Endothelial cell of umbilical vein (primary cell): ENCODE measurements at regions not wholly inside any gene's neighbourhood (a gene's known extent, or its start where the extent isn't known, plus 50 kb on each side); places are given as distances from the start of the nearest gene placed in this dataset.
"Not testable (repeated sequence)": the region's sequence is repeated elsewhere in the genome, so short reads cannot be mapped to it uniquely, and the experiment has no call there.

Source experiments
- BruUV-seq: library from RNA; stranded (reverse); fragments of 400-500 nt; replicated peaks from 2 replicates; lab custom pipeline; 2021; lab: Mats Ljungman, UMichigan
- CTCF ChIA-PET: fragments of 300-600, 350-600 bp; sonication (Branson Sonifier 250); formaldehyde crosslinking; loops from one replicate; lab custom pipeline; 2021; ENCODE audit warnings: antibody characterized with exemption, inconsistent platforms; lab: Charles Lee
- POLR2A ChIA-PET: fragments of 300-600, 350-600 bp; sonication (Branson Sonifier 250); formaldehyde crosslinking; loops from one replicate; lab custom pipeline; 2021; ENCODE audit warnings: antibody characterized with exemption, inconsistent platforms; lab: Charles Lee
- DNase-seq: peaks from one replicate; pipeline ENCODE4 v3.0.0-alpha.2; 2011; ENCODE audit warnings: low read depth, low spot score
- FAIRE-seq: peaks from 2 replicates; lab custom pipeline; 2011; peaks lifted over from hg19 to GRCh38; lab: Jason Lieb, UNC
- H2AFZ ChIP-seq: 2 replicates; pipeline ENCODE4 v1.6.0; 2012; ENCODE audit warnings: low read depth, low read length, control low read depth, inconsistent platforms
- H3K27ac ChIP-seq: 2 replicates; pipeline ENCODE4 v1.5.1; 2011; ENCODE audit warnings: low read depth, mild to moderate bottlenecking, control low read depth, low read length, moderate library complexity; ENCODE audit not compliant: insufficient read depth
- H3K27me3 ChIP-seq, 2 experiments: 2 replicates each; pipeline versions ENCODE4 v1.6.0 to v1.6.1; 2011; ENCODE audit warnings: low read length in 2 of 2, mixed read lengths in 1 of 2; ENCODE audit not compliant: control insufficient read depth in 2 of 2, insufficient read depth in 2 of 2
- H3K36me3 ChIP-seq, 2 experiments: 2 replicates in 1 of 2; 3 replicates in 1 of 2; pipeline ENCODE4 v1.5.1; 2011; ENCODE audit warnings: low read length in 2 of 2, mild to moderate bottlenecking in 1 of 2, moderate library complexity in 1 of 2; ENCODE audit not compliant: control insufficient read depth in 2 of 2, insufficient read depth in 2 of 2; ENCODE audit errors: extremely low read depth in 1 of 2
- H3K4me1 ChIP-seq: 3 replicates; pipeline ENCODE4 v1.5.1; 2011; ENCODE audit warnings: mild to moderate bottlenecking, low read length; ENCODE audit not compliant: control insufficient read depth, insufficient read depth; ENCODE audit errors: extremely low read depth
- H3K4me2 ChIP-seq: 2 replicates; pipeline ENCODE4 v1.6.1; 2011; ENCODE audit warnings: low read length, control low read depth, mixed read lengths; ENCODE audit not compliant: insufficient read depth
- H3K4me3 ChIP-seq, 3 experiments: fragments of 200-600 bp in 1 of 3; sonication (generic), shearing (Covaris generic) in 1 of 3; replicated peaks in 1 of 3; 2 replicates each; pipeline ENCODE4 v1.5.1; 2011 to 2016; ENCODE audit warnings: control low read depth in 3 of 3, low read length in 3 of 3, mild to moderate bottlenecking in 2 of 3, inconsistent platforms in 1 of 3, low read depth in 1 of 3, moderate library complexity in 1 of 3; ENCODE audit not compliant: insufficient read depth in 1 of 3
- H3K79me2 ChIP-seq: 2 replicates; pipeline ENCODE4 v1.6.0; 2012; ENCODE audit warnings: low read length, inconsistent platforms; ENCODE audit not compliant: control insufficient read depth, insufficient read depth
- H3K9ac ChIP-seq: replicated peaks from 2 replicates; pipeline ENCODE3; 2011; ENCODE audit warnings: low read length, control low read depth; ENCODE audit not compliant: insufficient read depth; ENCODE audit errors: extremely low read depth
- H3K9me1 ChIP-seq: replicated peaks from 3 replicates; pipeline ENCODE4 v1.6.0; 2011; ENCODE audit warnings: mild to moderate bottlenecking, low read length; ENCODE audit not compliant: control insufficient read depth, insufficient read depth; ENCODE audit errors: extremely low read depth
- H3K9me3 ChIP-seq: replicated peaks from 2 replicates; pipeline ENCODE4 v1.5.1; 2012; ENCODE audit warnings: low read length, inconsistent platforms; ENCODE audit not compliant: control insufficient read depth, insufficient read depth
- H4K20me1 ChIP-seq: replicated peaks from 2 replicates; pipeline ENCODE3; 2011; ENCODE audit warnings: mild to moderate bottlenecking, low read length; ENCODE audit not compliant: control insufficient read depth, insufficient read depth; ENCODE audit errors: extremely low read depth
- CTCF ChIP-seq, 2 donors: IDR thresholded peaks; 1 replicate in 1 of 2; 2 replicates in 1 of 2; pipeline ENCODE4 v1.5.1; 2011; ENCODE audit warnings: low read length in 2 of 2, mild to moderate bottlenecking in 2 of 2, moderate library complexity in 2 of 2, control low read depth in 1 of 2, inconsistent platforms in 1 of 2, low read depth in 1 of 2; ENCODE audit not compliant: insufficient read depth in 1 of 2; ENCODE audit errors: extremely low read depth in 1 of 2
- EZH2 ChIP-seq: IDR thresholded peaks from 2 replicates; pipeline ENCODE4 v1.6.1; 2012; ENCODE audit warnings: borderline replicate concordance, low read depth, mild to moderate bottlenecking, moderate library complexity, low read length, inconsistent platforms; ENCODE audit not compliant: severe bottlenecking
- FOS ChIP-seq: IDR thresholded peaks from 2 replicates; pipeline ENCODE4 v1.6.1; 2011; ENCODE audit warnings: mild to moderate bottlenecking, low read length, moderate library complexity, borderline replicate concordance; ENCODE audit not compliant: insufficient read depth
- GATA2 ChIP-seq: IDR thresholded peaks from 2 replicates; pipeline ENCODE4 v1.7.0; 2011; ENCODE audit warnings: low read depth, mild to moderate bottlenecking, moderate library complexity, mixed read lengths, low read length; ENCODE audit not compliant: insufficient read length, insufficient read depth
- JUN ChIP-seq: IDR thresholded peaks from 2 replicates; pipeline ENCODE4 v1.6.1; 2011; ENCODE audit warnings: borderline replicate concordance, low read depth; ENCODE audit not compliant: insufficient read length, insufficient read depth
- MAX ChIP-seq: IDR thresholded peaks from 2 replicates; pipeline ENCODE4 v1.6.1; 2011; ENCODE audit not compliant: insufficient read depth, insufficient read length
- MYC ChIP-seq: IDR thresholded peaks from one replicate; pipeline ENCODE4 v1.6.1; 2011; ENCODE audit warnings: mild to moderate bottlenecking, low read depth, low read length
- POLR2A ChIP-seq: IDR thresholded peaks from 2 replicates; pipeline ENCODE4 v1.6.1; 2012; ENCODE audit warnings: low read depth, mild to moderate bottlenecking, control low read depth, low read length
- POLR2AphosphoS5 ChIP-seq: IDR thresholded peaks from 2 replicates; pipeline ENCODE4 v1.6.1; 2012; ENCODE audit warnings: low read depth, mild to moderate bottlenecking, control low read depth, low read length, moderate library complexity; ENCODE audit not compliant: insufficient read depth
- dilution Hi-C: fragments of 300-500 bp; cut with MboI; formaldehyde crosslinking; loops from one replicate; pipeline ENCODE4 v1.15.0; 2019; ENCODE audit warnings: low sequenced_read_pairs; ENCODE audit not compliant: extremely low pct_ligation_motif_present
- intact Hi-C: fragments of 100-400 bp; cut with micrococcal nuclease; formaldehyde crosslinking; loops from one replicate; pipeline ENCODE4 v1.10.0; 2022

DNA sequence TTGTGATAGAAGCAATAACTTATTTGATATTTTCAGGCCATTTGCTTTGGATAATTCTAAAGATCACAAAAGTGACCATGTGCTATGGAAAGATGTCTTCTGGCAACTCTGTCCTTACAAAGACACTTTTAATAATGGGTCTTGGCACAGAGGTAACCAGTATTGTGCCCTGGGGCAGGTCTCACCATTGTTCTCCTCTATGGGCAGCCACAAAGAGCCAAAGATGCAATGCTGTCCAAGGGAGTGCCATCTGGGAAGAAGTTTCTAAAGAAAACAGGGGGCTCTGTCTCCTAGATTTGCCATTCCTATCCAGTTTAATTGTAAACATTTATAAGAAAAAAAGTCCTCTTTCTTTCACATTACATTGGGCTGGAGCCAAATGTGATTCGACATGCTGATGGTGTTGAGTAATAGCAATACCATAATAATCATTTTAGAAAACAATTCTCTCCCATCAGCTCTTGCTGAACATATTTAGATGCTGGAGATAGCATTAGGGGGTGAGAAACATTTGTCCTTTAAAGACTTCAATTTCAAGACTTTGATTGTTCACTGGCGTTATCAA is 179.9 kb downstream of the KIT start:
- Histone ChIP-seq H3K4me1 (no peaks in the 10 kb centered on the region), H3K9me1 (no peaks in the 10 kb centered on the region), H2AFZ (no peak overlapping the region), H3K4me3 (no peak overlapping the region), H3K9ac (no peak overlapping the region), H3K36me3 (no peaks in the 10 kb centered on the region), H3K9me3 (no peaks in the 10 kb centered on the region), H3K27me3 (peaks cover 7 to 10% of the 10 kb centered on the region in 2 experiments), H3K27ac (no peak overlapping the region), H3K79me2 (no peaks in the 10 kb centered on the region), H4K20me1 (no peaks in the 10 kb centered on the region), H3K4me2 (no peak overlapping the region)
- BruUV-seq = no TSS peak
- ChIA-PET POLR2A (no interaction called here), CTCF (no interaction called here)
- no peak for DNase-seq
- dilution Hi-C loops (no loop called here), intact Hi-C loops (no loop called here)
- TF ChIP-seq MYC (no peak), GATA2 (no peak), POLR2AphosphoS5 (no peak), EZH2 (no peak), FOS (no peak), POLR2A (no peak), MAX (no peak), JUN (no peak), CTCF (IDR thresholded peaks at IDR 0.05; ENCODE audit: extremely low read depth in 1 of 2, insufficient read depth in 1 of 2, low read depth in 1 of 2, low read length in 2 of 2) (no peak)
- no peak for FAIRE-seq

DNA sequence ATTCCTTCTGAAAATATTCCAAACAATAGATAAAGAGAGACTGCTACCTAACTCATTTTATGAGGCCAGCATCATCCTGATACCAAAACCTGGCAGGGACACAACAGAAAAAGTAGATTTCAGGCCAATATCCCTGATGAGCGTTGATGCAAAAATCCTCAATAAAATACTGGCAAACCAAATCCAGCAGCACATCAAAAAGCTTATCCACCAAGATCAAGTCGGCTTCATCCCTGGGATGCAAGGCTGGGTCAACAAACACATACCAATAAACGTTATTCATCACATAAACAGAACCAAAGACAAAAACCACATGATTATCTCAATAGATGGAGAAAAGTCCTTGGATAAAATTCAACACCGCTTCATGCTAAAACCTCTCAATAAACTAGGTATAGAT is 170.6 kb downstream of the KIT start:
- POLR2A ChIA-PET, H3K27ac ChIP-seq, DNase-seq, intact Hi-C loops, H3K27me3 ChIP-seq, H3K9me3 ChIP-seq, H3K4me3 ChIP-seq, CTCF ChIA-PET, dilution Hi-C loops, BruUV-seq, FAIRE-seq, H3K4me1 ChIP-seq, H3K79me2 ChIP-seq, H3K4me2 ChIP-seq, H3K36me3 ChIP-seq, H4K20me1 ChIP-seq, H2AFZ ChIP-seq, H3K9ac ChIP-seq, H3K9me1 ChIP-seq: not testable (repeated sequence)
